ENCODE measurements at regions not wholly inside any gene's neighbourhood (a gene's known extent, or its start where the extent isn't known, plus 50 kb on each side); places are given as distances from the start of the nearest gene placed in this dataset.

DNA sequence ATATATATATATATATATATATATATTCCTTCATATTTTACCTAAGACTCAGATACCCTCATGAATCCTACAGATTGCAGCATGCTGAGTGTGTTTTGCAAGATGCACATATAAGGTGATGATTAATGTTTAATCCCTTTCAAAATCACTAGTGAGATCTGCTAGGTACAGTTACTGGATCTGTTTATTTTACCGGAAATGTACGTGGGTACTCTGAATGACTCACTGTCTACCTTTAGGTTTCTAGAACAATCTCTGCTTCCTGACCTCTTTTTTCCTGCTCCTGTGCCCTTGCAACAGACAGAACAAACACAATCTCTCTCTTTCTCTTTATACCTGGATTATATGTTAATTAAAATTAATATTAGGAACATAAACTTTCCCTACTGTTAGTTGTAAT, 379.6 kb downstream of the FAM133A start:
- intact Hi-C loops (cut with micrococcal nuclease), result no loop called here
- Histone ChIP-seq H3F3A (ENCODE audit: low read length, unreplicated experiment) (no peaks in the 10 kb centered on the region), H3K27ac (ENCODE audit: low read length) (no peak overlapping the region), H3K36me3 (ENCODE audit: low read depth, low read length) (no peaks in the 10 kb centered on the region), H3K9ac (ENCODE audit: low read length) (no peak overlapping the region), H3K27me3 (ENCODE audit: low read length) (no peaks in the 10 kb centered on the region), H3K4me3 (ENCODE audit: low read length) (no peak overlapping the region), H3K9me3 (ENCODE audit: low read length) (no peaks in the 10 kb centered on the region), H3K9me2 (replicated peaks; ENCODE audit: low read length) (no peaks in the 10 kb centered on the region), H3K4me1 (ENCODE audit: insufficient read depth, low read length) (no peaks in the 10 kb centered on the region), H2AFZ (ENCODE audit: low read length) (no peak overlapping the region), H4K20me1 (ENCODE audit: low read length) (no peaks in the 10 kb centered on the region), H3K79me2 (ENCODE audit: low read length) (no peaks in the 10 kb centered on the region), H3K4me2 (ENCODE audit: low read length) (no peak overlapping the region)
- ChIA-PET POLR2A (ENCODE audit: unreplicated experiment) (no interaction called here), CTCF (no interaction called here)
- ATAC-seq, result no peak
- DNase-seq, result peak; percentile 45
- no peak for TF ChIP-seq EZH2phosphoT487 (IDR thresholded peaks at IDR 0.05; ENCODE audit: borderline replicate concordance, low read length)
- no peak for TF ChIP-seq EZH2 (IDR thresholded peaks at IDR 0.05; ENCODE audit: low read length, unreplicated experiment)
- TF ChIP-seq CTCF (conservative IDR thresholded peaks at IDR 0.05; ENCODE audit: low read depth, low read length), result no peak
- BruUV-seq (replicated peaks), result no TSS peak

DNA sequence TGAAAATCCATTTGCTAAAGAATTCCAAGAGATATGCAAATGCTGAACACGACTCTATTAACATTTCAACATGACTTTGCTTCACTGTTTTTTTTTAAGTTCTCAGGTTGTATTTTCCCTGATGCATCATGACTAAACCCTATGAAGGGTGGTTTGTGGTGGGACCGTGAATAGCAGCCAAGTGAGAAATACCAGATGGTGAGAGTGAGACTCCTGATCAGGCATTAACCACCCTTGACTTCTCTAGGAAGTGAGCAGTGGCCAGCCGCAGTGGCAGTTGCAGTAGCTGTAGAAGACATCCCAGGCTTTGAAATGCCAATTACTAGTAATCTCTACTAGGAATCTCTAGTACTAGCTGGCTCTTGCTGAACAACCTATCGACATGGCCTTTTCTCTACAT, 383.4 kb downstream of the FAM133A start:
- H3K9me2 ChIP-seq (replicated peaks; ENCODE audit: low read length), result no peaks in the 10 kb centered on the region
- ChIA-PET CTCF (no interaction called here), POLR2A (ENCODE audit: unreplicated experiment) (no interaction called here)
- no peak overlapping the region for H3K4me3 ChIP-seq (ENCODE audit: low read length)
- H3K4me2 ChIP-seq (ENCODE audit: low read length), result peak overlapping the region; percentile 54; the same call in 1 of the 2 replicates
- BruUV-seq (replicated peaks), result no TSS peak
- no peaks in the 10 kb centered on the region for H3K9me3 ChIP-seq (ENCODE audit: low read length)
- no peaks in the 10 kb centered on the region for H3K4me1 ChIP-seq (ENCODE audit: insufficient read depth, low read length)
- H2AFZ ChIP-seq (ENCODE audit: low read length), result no peak overlapping the region
- no peaks in the 10 kb centered on the region for H3K36me3 ChIP-seq (ENCODE audit: low read depth, low read length)
- H3K79me2 ChIP-seq (ENCODE audit: low read length), result no peaks in the 10 kb centered on the region
- H3F3A ChIP-seq (ENCODE audit: low read length, unreplicated experiment), result no peaks in the 10 kb centered on the region
- TF ChIP-seq EZH2phosphoT487 (IDR thresholded peaks at IDR 0.05; ENCODE audit: borderline replicate concordance, low read length) (no peak), CTCF (conservative IDR thresholded peaks at IDR 0.05; ENCODE audit: low read depth, low read length) (no peak), EZH2 (IDR thresholded peaks at IDR 0.05; ENCODE audit: low read length, unreplicated experiment) (no peak)
- intact Hi-C loops (cut with micrococcal nuclease), result no loop called here
- H4K20me1 ChIP-seq (ENCODE audit: low read length), result no peaks in the 10 kb centered on the region
- H3K27ac ChIP-seq (ENCODE audit: low read length), result peak overlapping the region; percentile 5; the same call in 1 of the 2 replicates
- ATAC-seq (no peak), DNase-seq (peak; percentile 15)
- no peaks in the 10 kb centered on the region for H3K27me3 ChIP-seq (ENCODE audit: low read length)
- H3K9ac ChIP-seq (ENCODE audit: low read length), result no peak overlapping the region

- Histone ChIP-seq H3F3A (ENCODE audit: low read length, unreplicated experiment) (no peaks in the 10 kb centered on the region), H3K27me3 (ENCODE audit: low read length) (no peaks in the 10 kb centered on the region), H3K79me2 (ENCODE audit: low read length) (no peaks in the 10 kb centered on the region), H4K20me1 (ENCODE audit: low read length) (no peaks in the 10 kb centered on the region), H3K4me2 (ENCODE audit: low read length) (peak overlapping the region; percentile 54; the same call in 1 of the 2 replicates), H3K9ac (ENCODE audit: low read length) (no peak overlapping the region), H3K9me2 (replicated peaks; ENCODE audit: low read length) (no peaks in the 10 kb centered on the region), H3K27ac (ENCODE audit: low read length) (no peak overlapping the region), H3K36me3 (ENCODE audit: low read depth, low read length) (no peaks in the 10 kb centered on the region), H3K4me3 (ENCODE audit: low read length) (0 out of 2 replicates have a peak overlapping the region, but pooled peaks have one; percentile 27), H3K9me3 (ENCODE audit: low read length) (no peaks in the 10 kb centered on the region), H3K4me1 (ENCODE audit: insufficient read depth, low read length) (no peaks in the 10 kb centered on the region), H2AFZ (ENCODE audit: low read length) (peak overlapping the region; percentile 48; the same call in 1 of the 2 replicates)
- DNase-seq (peak; percentile 39), ATAC-seq (peak; percentile 31; the same call in 1 of the 2 replicates)
- ChIA-PET POLR2A (ENCODE audit: unreplicated experiment) (no interaction called here), CTCF (no interaction called here)
- intact Hi-C loops (cut with micrococcal nuclease), result loop anchor here (2.0 kb wide), 1 partner anchor 184 kb away; no protein-coding TSS in a partner anchor
- peak; percentile 56 for TF ChIP-seq CTCF (conservative IDR thresholded peaks at IDR 0.05; ENCODE audit: low read depth, low read length)
- no peak for TF ChIP-seq EZH2 (IDR thresholded peaks at IDR 0.05; ENCODE audit: low read length, unreplicated experiment)
- BruUV-seq (replicated peaks), result no TSS peak
Observed at GRCh38 chrX:94058728-94059382, 384.8 kb downstream of the FAM133A start.
